ENCODE measurements at regions not wholly inside any gene's neighbourhood (a gene's known extent, or its start where the extent isn't known, plus 50 kb on each side); places are given as distances from the start of the nearest gene placed in this dataset.

- no peak overlapping the region for H2AK5ac ChIP-seq (ENCODE audit: insufficient read length, low read length)
- H4K20me1 ChIP-seq (ENCODE audit: control insufficient read depth, insufficient read depth, insufficient read length): no peaks in the 10 kb centered on the region
- H3K18ac ChIP-seq (ENCODE audit: insufficient read length, low read depth, low read length): no peak overlapping the region
- no peak overlapping the region for H2BK20ac ChIP-seq (ENCODE audit: low read depth, low read length, poor library complexity, severe bottlenecking)
- Mint-ChIP-seq H3K4me3 (no peak overlapping the region), H3K27ac (no peak overlapping the region), H3K27me3 (ENCODE audit: low read depth) (peaks cover 2% of the 10 kb centered on the region; the same call in 1 of the 2 replicates), H3K4me1 (0 out of 4 replicates have a peak, but pooled peaks cover 0 to 2% of the 10 kb centered on the region in 2 experiments), H3K36me3 (ENCODE audit: insufficient read depth in 1 of 3, low read depth in 3 of 3) (no peaks in the 10 kb centered on the region), H3K9me3 (no peaks in the 10 kb centered on the region; a peak in 1 of 5 replicates)
- H3K79me2 ChIP-seq (ENCODE audit: insufficient read depth, low read length): no peaks in the 10 kb centered on the region
- H4K91ac ChIP-seq (ENCODE audit: insufficient read length, low read depth, low read length): no peak overlapping the region
- no peak overlapping the region for H3K4me2 ChIP-seq (ENCODE audit: insufficient read depth, insufficient read length, low read length)
- no peaks in the 10 kb centered on the region for H3K23me2 ChIP-seq (ENCODE audit: insufficient read length, low read depth, low read length, poor library complexity, severe bottlenecking)
- H3K27ac ChIP-seq (ENCODE audit: insufficient read length, low read depth, low read length): no peak overlapping the region
- H2BK120ac ChIP-seq (ENCODE audit: low read depth, low read length, poor library complexity, severe bottlenecking): no peak overlapping the region
- H2AFZ ChIP-seq (ENCODE audit: low read length): no peak overlapping the region
- H3K27me3 ChIP-seq (ENCODE audit: insufficient read depth, low read length): no peaks in the 10 kb centered on the region
- H3K9ac ChIP-seq (ENCODE audit: extremely low read depth, insufficient read length, low read length): no peak overlapping the region
- no peaks in the 10 kb centered on the region for H3K9me3 ChIP-seq (ENCODE audit: control insufficient read depth, low read depth, low read length)
- no peak overlapping the region for H3T11ph ChIP-seq (ENCODE audit: low read length)
- H3K23ac ChIP-seq (ENCODE audit: insufficient read length, low read depth, low read length): no peak overlapping the region
- no peak overlapping the region for H3K4ac ChIP-seq (ENCODE audit: low read depth, low read length)
- H3K56ac ChIP-seq (ENCODE audit: insufficient read length, low read depth, low read length): no peak overlapping the region
- TF ChIP-seq CTCF (conservative IDR thresholded peaks at IDR 0.05): no peak
- no peak overlapping the region for H2BK12ac ChIP-seq (ENCODE audit: insufficient read length, low read depth, low read length)
- no peak overlapping the region for H3K14ac ChIP-seq (ENCODE audit: insufficient read depth, low read length)
- no peaks in the 10 kb centered on the region for H3K79me1 ChIP-seq (ENCODE audit: insufficient read depth, low read depth, low read length, poor library complexity, severe bottlenecking)
- H4K8ac ChIP-seq (replicated peaks; ENCODE audit: insufficient read length, low read depth, low read length): no peak overlapping the region
- no peak for DNase-seq
- no peaks in the 10 kb centered on the region for H3K4me1 ChIP-seq (ENCODE audit: insufficient read depth, low read length)
- no CpG with 5 or more reads among the region's 2 CpGs for WGBS (ENCODE audit: extremely low coverage, insufficient read length, low lambda C conversion rate)
- no peak overlapping the region for H2BK15ac ChIP-seq (ENCODE audit: low read depth, low read length)
- H4K5ac ChIP-seq (ENCODE audit: insufficient read length, low read depth, low read length): no peak overlapping the region
- no peak overlapping the region for H2BK5ac ChIP-seq (ENCODE audit: insufficient read length, low read length)
These were observed 84.8 kb upstream of the ATP1A1 start for GRCh38 chr1:116288201-116288598.
